ENCODE measurements at regions not wholly inside any gene's neighbourhood (a gene's known extent, or its start where the extent isn't known, plus 50 kb on each side); places are given as distances from the start of the nearest gene placed in this dataset.

DNA sequence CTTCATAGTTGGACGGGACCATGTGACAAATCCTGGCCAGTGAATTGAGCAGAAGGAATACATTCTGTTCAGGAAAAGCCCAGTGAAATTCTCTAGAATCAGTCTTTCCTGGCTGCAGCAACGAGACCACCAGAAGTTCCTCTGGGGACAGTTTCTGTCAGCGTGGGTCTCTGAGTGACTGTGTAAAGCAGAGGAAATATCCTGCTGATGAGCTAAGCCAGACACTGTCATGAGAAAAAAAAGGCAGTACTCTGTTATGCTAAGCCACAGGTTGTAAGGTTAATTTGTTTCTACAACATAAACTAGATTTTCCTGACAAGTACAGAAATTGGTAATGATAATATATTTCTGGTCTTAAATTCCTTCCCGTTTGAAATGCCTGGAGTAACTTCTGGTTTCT lies 664.4 kb downstream of the LMO4 start:
- 66 to 79% methylated on average over 4 of the region's 4 CpGs for WGBS, 2 donors
- intact Hi-C loops (cut with DNase I; ENCODE audit: low total_unique reads): no loop called here
- TF ChIP-seq POLR2A (IDR thresholded peaks at IDR 0.05): no peak
- TF ChIP-seq, protein P1, sequence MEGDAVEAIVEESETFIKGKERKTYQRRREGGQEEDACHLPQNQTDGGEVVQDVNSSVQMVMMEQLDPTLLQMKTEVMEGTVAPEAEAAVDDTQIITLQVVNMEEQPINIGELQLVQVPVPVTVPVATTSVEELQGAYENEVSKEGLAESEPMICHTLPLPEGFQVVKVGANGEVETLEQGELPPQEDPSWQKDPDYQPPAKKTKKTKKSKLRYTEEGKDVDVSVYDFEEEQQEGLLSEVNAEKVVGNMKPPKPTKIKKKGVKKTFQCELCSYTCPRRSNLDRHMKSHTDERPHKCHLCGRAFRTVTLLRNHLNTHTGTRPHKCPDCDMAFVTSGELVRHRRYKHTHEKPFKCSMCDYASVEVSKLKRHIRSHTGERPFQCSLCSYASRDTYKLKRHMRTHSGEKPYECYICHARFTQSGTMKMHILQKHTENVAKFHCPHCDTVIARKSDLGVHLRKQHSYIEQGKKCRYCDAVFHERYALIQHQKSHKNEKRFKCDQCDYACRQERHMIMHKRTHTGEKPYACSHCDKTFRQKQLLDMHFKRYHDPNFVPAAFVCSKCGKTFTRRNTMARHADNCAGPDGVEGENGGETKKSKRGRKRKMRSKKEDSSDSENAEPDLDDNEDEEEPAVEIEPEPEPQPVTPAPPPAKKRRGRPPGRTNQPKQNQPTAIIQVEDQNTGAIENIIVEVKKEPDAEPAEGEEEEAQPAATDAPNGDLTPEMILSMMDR (IDR thresholded peaks at IDR 0.05): no peak
- no peaks in the 10 kb centered on the region for H3K9me3 ChIP-seq
- DNase-seq: no peak
- no peak overlapping the region for H3K4me3 ChIP-seq
- H3K36me3 ChIP-seq (ENCODE audit: low read depth, missing control alignments): no peaks in the 10 kb centered on the region
- H3K27me3 ChIP-seq: no peaks in the 10 kb centered on the region
- H3K27ac ChIP-seq: no peak overlapping the region
- no peaks in the 10 kb centered on the region for H3K4me1 ChIP-seq

DNA sequence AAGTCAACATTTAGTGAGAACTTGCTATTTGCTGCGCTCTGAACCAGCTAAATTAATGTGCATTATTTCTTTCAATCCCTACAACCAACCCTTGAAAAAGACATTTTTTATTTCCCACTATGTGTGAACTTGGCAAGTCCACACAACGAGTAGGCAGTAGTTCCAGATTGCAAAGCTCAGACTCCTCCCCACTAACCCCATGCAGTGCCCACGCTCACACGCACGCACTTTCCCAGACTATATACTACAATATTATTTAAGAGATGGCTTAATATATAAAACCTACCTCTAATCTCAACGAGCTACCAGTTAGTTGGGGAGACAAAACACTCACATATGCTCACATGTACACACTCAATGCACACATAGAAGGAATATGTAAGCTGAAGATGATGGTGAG lies 671.2 kb downstream of the LMO4 start:
- Histone ChIP-seq H3K27me3 (no peaks in the 10 kb centered on the region), H3K4me1 (no peaks in the 10 kb centered on the region), H3K9me3 (no peaks in the 10 kb centered on the region), H3K27ac (no peak overlapping the region), H3K36me3 (ENCODE audit: low read depth, missing control alignments) (no peaks in the 10 kb centered on the region), H3K4me3 (no peak overlapping the region)
- 90 to 94% methylated on average over 6 of the region's 6 CpGs for WGBS, 2 donors
- TF ChIP-seq, protein P1 (IDR thresholded peaks at IDR 0.05): no peak
- no peak for TF ChIP-seq POLR2A (IDR thresholded peaks at IDR 0.05)
- DNase-seq: no peak
- intact Hi-C loops (cut with DNase I; ENCODE audit: low total_unique reads): no loop called here

DNA sequence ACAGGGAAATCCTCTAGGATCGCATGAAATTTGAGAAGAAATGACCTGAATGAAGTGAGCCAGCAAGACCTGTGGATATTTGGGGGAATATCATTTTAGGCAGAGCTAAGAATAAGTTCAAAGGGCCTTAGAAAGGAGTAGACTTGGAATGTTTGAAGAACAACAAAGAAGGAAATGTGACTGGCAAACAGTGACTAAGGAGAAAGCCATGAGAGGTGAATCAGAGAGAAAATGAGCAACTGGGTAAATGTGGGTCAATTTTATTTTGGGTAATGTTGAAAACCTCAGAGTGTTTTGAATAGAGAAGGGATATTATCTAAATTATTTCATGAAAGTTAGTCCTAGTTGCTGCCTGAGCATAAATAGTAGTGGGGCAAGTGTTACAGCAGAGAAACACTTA lies 672.8 kb downstream of the LMO4 start:
- no peaks in the 10 kb centered on the region for H3K4me1 ChIP-seq
- H3K9me3 ChIP-seq: no peaks in the 10 kb centered on the region
- H3K27me3 ChIP-seq: no peaks in the 10 kb centered on the region
- 83 to 85% methylated on average over 1 of the region's 1 CpG for WGBS, 2 donors
- no peaks in the 10 kb centered on the region for H3K36me3 ChIP-seq (ENCODE audit: low read depth, missing control alignments)
- H3K27ac ChIP-seq: no peak overlapping the region
- DNase-seq: no peak
- intact Hi-C loops (cut with DNase I; ENCODE audit: low total_unique reads): no loop called here
- no peak for TF ChIP-seq POLR2A (IDR thresholded peaks at IDR 0.05)
- TF ChIP-seq, protein P1 (IDR thresholded peaks at IDR 0.05): no peak
- H3K4me3 ChIP-seq: no peak overlapping the region

DNA sequence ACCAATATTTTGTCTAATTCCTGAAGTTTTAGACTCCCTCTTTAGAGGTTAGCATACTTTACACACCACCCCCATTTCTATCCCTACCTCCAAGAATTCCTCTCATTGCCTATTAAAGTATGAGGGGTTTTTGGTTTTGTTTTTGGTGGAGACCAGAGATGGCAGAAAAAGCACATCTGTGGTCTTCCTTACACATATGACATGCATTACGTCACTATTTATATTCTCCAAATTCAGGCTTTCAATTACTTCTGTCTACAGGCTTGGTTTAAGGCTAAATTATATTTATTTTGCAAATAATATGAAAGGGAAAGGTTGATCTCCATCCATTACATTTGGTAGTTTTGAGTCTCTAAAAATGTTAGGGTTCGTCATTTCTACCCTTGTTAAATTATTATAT lies 674.6 kb downstream of the LMO4 start:
- no peaks in the 10 kb centered on the region for H3K9me3 ChIP-seq
- intact Hi-C loops (cut with DNase I; ENCODE audit: low total_unique reads): no loop called here
- no peaks in the 10 kb centered on the region for H3K27me3 ChIP-seq
- TF ChIP-seq POLR2A (IDR thresholded peaks at IDR 0.05): no peak
- TF ChIP-seq, protein P1 (IDR thresholded peaks at IDR 0.05): no peak
- H3K4me1 ChIP-seq: no peaks in the 10 kb centered on the region
- no peak overlapping the region for H3K4me3 ChIP-seq
- no peaks in the 10 kb centered on the region for H3K36me3 ChIP-seq (ENCODE audit: low read depth, missing control alignments)
- 95 to 97% methylated on average over 2 of the region's 2 CpGs for WGBS, 2 donors
- DNase-seq: no peak
- no peak overlapping the region for H3K27ac ChIP-seq

DNA sequence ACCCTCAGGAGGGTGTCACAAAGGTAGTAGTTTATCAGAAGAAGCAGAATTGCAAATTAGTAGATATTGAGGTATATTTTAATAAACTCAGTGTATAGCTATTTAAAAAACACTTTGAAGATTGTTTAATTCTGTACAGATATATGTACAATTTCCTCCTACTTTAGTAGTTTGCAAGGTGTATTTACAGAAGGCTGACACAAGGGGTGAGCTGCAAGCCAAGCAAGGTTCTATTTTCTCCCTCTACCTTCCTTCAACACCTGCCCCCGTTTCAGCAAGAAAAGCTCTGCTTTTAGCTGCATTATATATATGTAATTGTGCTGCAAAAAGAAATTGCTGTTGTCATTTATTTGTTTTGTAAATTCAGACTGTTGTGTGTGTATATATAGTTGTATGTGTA lies 674.2 kb upstream of the PKN2 start:
- Histone ChIP-seq H3K27me3 (no peaks in the 10 kb centered on the region), H3K4me3 (no peak overlapping the region), H3K9me3 (no peaks in the 10 kb centered on the region), H3K27ac (no peak overlapping the region), H3K4me1 (no peaks in the 10 kb centered on the region), H3K36me3 (ENCODE audit: low read depth, missing control alignments) (no peaks in the 10 kb centered on the region)
- TF ChIP-seq, protein P1 (IDR thresholded peaks at IDR 0.05): no peak
- no peak for TF ChIP-seq POLR2A (IDR thresholded peaks at IDR 0.05)
- DNase-seq: no peak
- 82 to 88% methylated on average over 1 of the region's 1 CpG for WGBS, 2 donors
- intact Hi-C loops (cut with DNase I; ENCODE audit: low total_unique reads): no loop called here

Measured in testis (tissue), 2 donors.